Prostate gland (tissue), 2 donors: ENCODE measurements at regions not wholly inside any gene's neighbourhood (a gene's known extent, or its start where the extent isn't known, plus 50 kb on each side); places are given as distances from the start of the nearest gene placed in this dataset.

Experiments used
- CTCF ChIP-seq, 4 experiments: fragments of 200-600 bp in 2 of 4; fragments of 450-650 bp in 2 of 4; sonication (generic) in 2 of 4; IDR thresholded peaks; 1 replicate in 3 of 4; 2 replicates in 1 of 4; pipeline ENCODE4 v1.5.1; 2016 to 2019; ENCODE audit warnings: antibody characterized with exemption in 4 of 4, mild to moderate bottlenecking in 2 of 4, moderate library complexity in 2 of 4
- POLR2A ChIP-seq: fragments of 450-650 bp; IDR thresholded peaks from one replicate; pipeline ENCODE4 v1.6.1; 2016; ENCODE audit warnings: antibody characterized with exemption, mild to moderate bottlenecking

GRCh38 chr1:64368344-64368743 is 101.6 kb upstream of the CACHD1 start:
- TF ChIP-seq POLR2A: no peak
- TF ChIP-seq CTCF (IDR thresholded peaks at IDR 0.05): no peak
